Retinal pigment epithelial cell (primary cell): ENCODE measurements at regions not wholly inside any gene's neighbourhood (a gene's known extent, or its start where the extent isn't known, plus 50 kb on each side); places are given as distances from the start of the nearest gene placed in this dataset.

Experiments
- DNase-seq: peaks from one replicate; pipeline ENCODE4 v3.0.0-alpha.2; 2010; ENCODE audit warnings: low read depth
- H3K4me3 ChIP-seq: 2 replicates; pipeline ENCODE4 v1.5.1; 2011; ENCODE audit warnings: mild to moderate bottlenecking, low read length, control low read depth, moderate library complexity
- CTCF ChIP-seq: conservative IDR thresholded peaks from 2 replicates; pipeline ENCODE4 v1.5.1; 2011; ENCODE audit warnings: low read depth, low read length, control low read depth, inconsistent platforms

- no peak for TF ChIP-seq CTCF
- no peak overlapping the region for H3K4me3 ChIP-seq
- DNase-seq = no peak
These were observed 50.0 kb upstream of the INSIG1 start for GRCh38 chr7:155247479-155248365.
